Nephron progenitor cell (in vitro differentiated cells): ENCODE measurements at regions not wholly inside any gene's neighbourhood (a gene's known extent, or its start where the extent isn't known, plus 50 kb on each side); places are given as distances from the start of the nearest gene placed in this dataset.

ENCODE experiments used
- DNase-seq: peaks from one replicate; pipeline ENCODE4 v3.0.0; 2021
- H3K27ac Mint-ChIP-seq: 2 replicates; pipeline ENCODE4 v1.8.0; 2021; ENCODE audit warnings: mild to moderate bottlenecking, moderate library complexity, mixed read lengths
- H3K27me3 Mint-ChIP-seq: 2 replicates; pipeline ENCODE4 v1.8.0; 2021; ENCODE audit warnings: mild to moderate bottlenecking, low read depth, mixed read lengths; ENCODE audit not compliant: poor library complexity
- H3K36me3 Mint-ChIP-seq: 2 replicates; pipeline ENCODE4 v1.8.0; 2021; ENCODE audit warnings: low read depth, mixed read lengths
- H3K4me1 Mint-ChIP-seq: 2 replicates; pipeline ENCODE4 v1.8.0; 2021; ENCODE audit warnings: mixed read lengths
- H3K4me3 Mint-ChIP-seq: 2 replicates; pipeline ENCODE4 v1.8.0; 2021; ENCODE audit warnings: mild to moderate bottlenecking, moderate library complexity, mixed read lengths
- H3K9me3 Mint-ChIP-seq: 2 replicates; pipeline ENCODE4 v1.8.0; 2021; ENCODE audit warnings: mild to moderate bottlenecking, moderate library complexity, mixed read lengths
- CTCF ChIP-seq: fragments of 200-600 bp; sonication (generic); IDR thresholded peaks from 2 replicates; pipeline ENCODE4 v1.5.0; 2021; ENCODE audit warnings: antibody characterized with exemption

- Mint-ChIP-seq H3K27ac (no peak overlapping the region), H3K4me3 (no peak overlapping the region), H3K36me3 (no peaks in the 10 kb centered on the region), H3K9me3 (no peaks in the 10 kb centered on the region), H3K27me3 (no peaks in the 10 kb centered on the region), H3K4me1 (no peaks in the 10 kb centered on the region)
- TF ChIP-seq CTCF = no peak
- DNase-seq = no peak
Measured at GRCh38 chr4:62398318-62398717, 1198.2 kb downstream of the ADGRL3 start.

GRCh38 chr4:62394766-62395165 lies 1194.6 kb downstream of the ADGRL3 start:
- TF ChIP-seq CTCF = no peak
- Mint-ChIP-seq H3K4me1 (no peaks in the 10 kb centered on the region), H3K27me3 (no peaks in the 10 kb centered on the region), H3K4me3 (no peak overlapping the region), H3K36me3 (no peaks in the 10 kb centered on the region), H3K9me3 (no peaks in the 10 kb centered on the region), H3K27ac (no peak overlapping the region)
- DNase-seq = no peak

- no peak for TF ChIP-seq CTCF
Measured at GRCh38 chr4:62387808-62388207, 1187.7 kb downstream of the ADGRL3 start.

GRCh38 chr4:62377700-62378099 lies 1177.6 kb downstream of the ADGRL3 start:
- H3K27ac Mint-ChIP-seq = no peak overlapping the region

More at GRCh38 chr4:62387808-62388207, 1187.7 kb downstream of the ADGRL3 start:
- peaks cover 7% of the 10 kb centered on the region for H3K9me3 Mint-ChIP-seq
- no peaks in the 10 kb centered on the region for H3K4me1 Mint-ChIP-seq
- no peak overlapping the region for H3K4me3 Mint-ChIP-seq
- H3K27ac Mint-ChIP-seq = no peak overlapping the region
- H3K36me3 Mint-ChIP-seq = no peaks in the 10 kb centered on the region
- no peak for DNase-seq
- no peaks in the 10 kb centered on the region for H3K27me3 Mint-ChIP-seq

GRCh38 chr4:62377245-62377644 lies 1177.1 kb downstream of the ADGRL3 start:
- H3K27me3 Mint-ChIP-seq = no peaks in the 10 kb centered on the region
- H3K27ac Mint-ChIP-seq = no peak overlapping the region
- H3K4me3 Mint-ChIP-seq = no peak overlapping the region
- no peaks in the 10 kb centered on the region for H3K4me1 Mint-ChIP-seq
- no peak for DNase-seq
- no peak for TF ChIP-seq CTCF
- no peaks in the 10 kb centered on the region for H3K36me3 Mint-ChIP-seq
- H3K9me3 Mint-ChIP-seq = no peaks in the 10 kb centered on the region

More at GRCh38 chr4:62377700-62378099, 1177.6 kb downstream of the ADGRL3 start:
- no peaks in the 10 kb centered on the region for H3K9me3 Mint-ChIP-seq
- H3K4me1 Mint-ChIP-seq = no peaks in the 10 kb centered on the region
- TF ChIP-seq CTCF = no peak
- no peaks in the 10 kb centered on the region for H3K27me3 Mint-ChIP-seq
- no peak overlapping the region for H3K4me3 Mint-ChIP-seq
- no peak for DNase-seq
- H3K36me3 Mint-ChIP-seq = no peaks in the 10 kb centered on the region

GRCh38 chr4:62366939-62367338 lies 1166.8 kb downstream of the ADGRL3 start:
- Mint-ChIP-seq H3K4me3 (no peak overlapping the region), H3K4me1 (no peaks in the 10 kb centered on the region), H3K36me3 (no peaks in the 10 kb centered on the region), H3K9me3 (no peaks in the 10 kb centered on the region), H3K27me3 (no peaks in the 10 kb centered on the region), H3K27ac (no peak overlapping the region)
- no peak for DNase-seq
- TF ChIP-seq CTCF = no peak
